ENCODE measurements at regions not wholly inside any gene's neighbourhood (a gene's known extent, or its start where the extent isn't known, plus 50 kb on each side); places are given as distances from the start of the nearest gene placed in this dataset.

DNA sequence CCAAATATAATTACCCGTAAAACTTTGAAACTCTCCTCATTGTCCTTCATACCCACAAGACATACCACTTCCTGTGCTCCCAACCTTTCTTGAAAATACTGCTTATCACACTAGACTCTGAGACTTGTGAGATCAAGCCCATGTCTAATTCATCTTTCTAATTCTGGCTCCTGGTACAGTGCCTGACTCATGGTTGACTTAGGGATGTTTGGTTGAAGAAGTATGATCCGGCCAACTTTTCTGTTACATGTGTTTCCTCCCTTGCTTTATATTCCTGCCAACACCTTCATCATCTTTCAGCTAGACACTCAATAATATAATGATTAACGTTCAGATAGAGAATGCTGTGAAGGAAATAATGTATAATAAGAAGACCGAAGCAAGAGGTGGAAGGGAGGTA, 58.2 kb downstream of the MEX3B start:
- H3K36me3 ChIP-seq (ENCODE audit: control insufficient read depth, insufficient read depth, low read length) = no peaks in the 10 kb centered on the region
- no peak for DNase-seq (ENCODE audit: low read depth, low spot score)
- no peaks in the 10 kb centered on the region for H3K27me3 ChIP-seq (ENCODE audit: control insufficient read depth, insufficient read depth, low read length)
- H3K27ac ChIP-seq (ENCODE audit: low read length) = no peak overlapping the region
- WGBS (ENCODE audit: insufficient coverage, insufficient read length) = 100% methylated on average over 1 of the region's 4 CpGs
- H3K4me3 ChIP-seq (ENCODE audit: low read length) = no peak overlapping the region
- no peaks in the 10 kb centered on the region for H3K4me1 ChIP-seq (ENCODE audit: control insufficient read depth, insufficient read depth, low read length)
- no peaks in the 10 kb centered on the region; the same call in 1 of the 2 replicates for H3K9me3 ChIP-seq (ENCODE audit: control insufficient read depth, insufficient read depth, low read length)

DNA sequence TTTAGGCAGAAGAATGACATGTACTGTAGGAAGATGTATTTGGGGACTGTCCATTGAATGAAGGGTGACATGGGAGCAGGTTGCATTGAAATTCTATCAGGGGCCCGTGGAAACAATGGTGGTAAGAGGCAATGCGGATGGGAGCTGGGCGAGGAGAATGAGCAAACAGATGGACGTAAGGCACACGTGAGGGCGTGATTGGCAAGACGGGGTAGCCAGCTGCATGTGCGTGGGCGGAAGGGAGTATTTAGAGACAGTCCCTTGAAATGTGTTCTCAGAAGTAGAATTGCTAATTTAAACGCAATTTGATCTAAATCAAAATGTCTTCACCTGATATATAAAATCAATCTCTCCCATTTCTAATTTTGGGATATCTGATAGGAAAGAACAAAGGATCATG, 62.3 kb downstream of the MEX3B start:
- H3K27ac ChIP-seq (ENCODE audit: low read length) = no peak overlapping the region
- no peak for DNase-seq (ENCODE audit: low read depth, low spot score)
- H3K9me3 ChIP-seq (ENCODE audit: control insufficient read depth, insufficient read depth, low read length) = no peaks in the 10 kb centered on the region; the same call in 1 of the 2 replicates
- no peaks in the 10 kb centered on the region; the same call in 1 of the 2 replicates for H3K36me3 ChIP-seq (ENCODE audit: control insufficient read depth, insufficient read depth, low read length)
- no peak overlapping the region for H3K4me3 ChIP-seq (ENCODE audit: low read length)
- WGBS (ENCODE audit: insufficient coverage, insufficient read length) = no CpG with 5 or more reads among the region's 10 CpGs
- no peaks in the 10 kb centered on the region for H3K27me3 ChIP-seq (ENCODE audit: control insufficient read depth, insufficient read depth, low read length)
- H3K4me1 ChIP-seq (ENCODE audit: control insufficient read depth, insufficient read depth, low read length) = no peaks in the 10 kb centered on the region

DNA sequence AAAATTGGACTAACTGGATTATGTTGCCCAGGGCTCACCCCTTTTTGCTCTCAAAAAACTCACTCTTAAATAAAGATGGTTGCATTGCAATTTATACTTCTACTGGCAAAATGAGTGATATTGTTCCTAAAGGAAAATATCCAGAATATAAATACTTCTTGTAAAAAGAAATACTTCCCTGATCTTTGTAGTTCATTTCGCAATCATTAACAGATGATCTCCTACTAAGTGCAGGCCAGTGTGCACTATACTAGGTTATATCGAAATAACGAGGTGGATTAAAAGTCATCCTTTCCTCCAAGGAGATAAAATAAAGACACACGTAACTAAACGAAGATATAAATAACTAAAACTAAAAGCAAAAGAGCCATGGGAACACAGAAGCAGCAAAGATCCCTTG, 63.0 kb downstream of the MEX3B start:
- Histone ChIP-seq H3K27ac (ENCODE audit: low read length) (no peak overlapping the region), H3K36me3 (ENCODE audit: control insufficient read depth, insufficient read depth, low read length) (no peaks in the 10 kb centered on the region; the same call in 1 of the 2 replicates), H3K27me3 (ENCODE audit: control insufficient read depth, insufficient read depth, low read length) (no peaks in the 10 kb centered on the region), H3K9me3 (ENCODE audit: control insufficient read depth, insufficient read depth, low read length) (no peaks in the 10 kb centered on the region; the same call in 1 of the 2 replicates), H3K4me1 (ENCODE audit: control insufficient read depth, insufficient read depth, low read length) (no peaks in the 10 kb centered on the region), H3K4me3 (ENCODE audit: low read length) (no peak overlapping the region)
- no CpG with 5 or more reads among the region's 5 CpGs for WGBS (ENCODE audit: insufficient coverage, insufficient read length)
- DNase-seq (ENCODE audit: low read depth, low spot score) = no peak

DNA sequence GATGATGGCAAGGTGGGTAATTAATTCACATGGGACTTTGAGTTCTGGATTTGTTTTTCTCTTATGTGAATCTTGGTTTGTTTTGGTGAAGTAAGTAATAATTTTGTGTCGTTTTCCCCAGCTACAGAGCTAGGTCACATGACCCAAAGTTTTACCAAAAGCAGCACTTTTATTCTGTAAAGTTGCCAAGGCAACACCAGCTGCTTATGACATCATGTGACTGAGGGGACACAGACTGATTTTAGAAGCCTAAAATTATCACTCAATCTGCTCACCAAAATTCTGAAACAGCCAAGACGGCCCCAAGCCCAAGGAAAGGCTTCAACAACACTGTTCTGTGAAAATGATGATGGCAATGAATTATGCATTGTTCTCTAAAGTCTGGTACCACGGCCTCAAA, 63.9 kb downstream of the MEX3B start:
- Histone ChIP-seq H3K4me1 (ENCODE audit: control insufficient read depth, insufficient read depth, low read length) (no peaks in the 10 kb centered on the region), H3K36me3 (ENCODE audit: control insufficient read depth, insufficient read depth, low read length) (no peaks in the 10 kb centered on the region; the same call in 1 of the 2 replicates), H3K9me3 (ENCODE audit: control insufficient read depth, insufficient read depth, low read length) (no peaks in the 10 kb centered on the region; the same call in 1 of the 2 replicates), H3K4me3 (ENCODE audit: low read length) (no peak overlapping the region), H3K27ac (ENCODE audit: low read length) (no peak overlapping the region), H3K27me3 (ENCODE audit: control insufficient read depth, insufficient read depth, low read length) (no peaks in the 10 kb centered on the region)
- DNase-seq (ENCODE audit: low read depth, low spot score) = no peak
- no CpG with 5 or more reads among the region's 3 CpGs for WGBS (ENCODE audit: insufficient coverage, insufficient read length)

DNA sequence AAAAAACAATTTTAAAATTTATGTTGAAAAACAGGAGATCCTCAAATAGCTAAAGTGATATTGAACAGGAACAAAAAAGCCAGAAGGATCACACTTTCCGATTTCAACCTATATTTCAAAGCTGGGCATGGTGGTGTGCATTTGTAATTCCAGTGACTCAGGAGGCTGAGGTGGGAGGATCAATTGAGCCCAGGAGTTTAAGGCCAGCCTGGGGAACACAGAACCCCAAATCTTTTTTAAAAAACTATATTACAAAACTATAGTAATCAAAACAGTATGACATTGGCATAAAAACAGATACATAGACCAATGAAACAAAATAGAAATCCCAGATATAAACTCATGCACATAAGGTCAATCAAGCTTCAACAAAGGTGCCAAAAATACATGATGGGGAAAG, 68.4 kb downstream of the MEX3B start:
- Histone ChIP-seq H3K9me3 (ENCODE audit: control insufficient read depth, insufficient read depth, low read length) (no peaks in the 10 kb centered on the region), H3K4me3 (ENCODE audit: low read length) (no peak overlapping the region), H3K27me3 (ENCODE audit: control insufficient read depth, insufficient read depth, low read length) (no peaks in the 10 kb centered on the region), H3K36me3 (ENCODE audit: control insufficient read depth, insufficient read depth, low read length) (no peaks in the 10 kb centered on the region; the same call in 1 of the 2 replicates), H3K4me1 (ENCODE audit: control insufficient read depth, insufficient read depth, low read length) (no peaks in the 10 kb centered on the region), H3K27ac (ENCODE audit: low read length) (no peak overlapping the region)
- DNase-seq (ENCODE audit: low read depth, low spot score) = no peak
- no CpG with 5 or more reads among the region's 1 CpG for whole genome bisulfite sequencing (ENCODE audit: insufficient coverage, insufficient read length)

DNA sequence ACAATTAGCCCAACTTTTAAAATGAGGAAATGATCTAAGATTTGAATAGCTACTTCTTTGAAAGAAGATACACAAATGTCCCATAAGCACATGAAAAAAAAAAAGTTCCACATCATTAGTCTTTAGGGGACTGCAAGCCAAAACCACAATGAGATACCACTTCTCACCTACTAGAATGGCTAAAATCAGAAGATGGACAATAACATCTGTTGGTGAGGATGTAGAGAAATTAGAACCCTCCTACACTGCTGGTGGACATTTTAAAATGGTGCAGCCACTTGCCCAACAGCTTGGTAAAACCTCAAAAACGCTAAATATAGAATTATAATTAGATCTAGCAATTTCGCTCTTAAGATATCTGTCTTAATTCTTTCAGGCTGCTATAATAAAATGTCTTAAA, 77.1 kb downstream of the MEX3B start:
- no peaks in the 10 kb centered on the region for H3K4me1 ChIP-seq (ENCODE audit: control insufficient read depth, insufficient read depth, low read length)
- H3K27me3 ChIP-seq (ENCODE audit: control insufficient read depth, insufficient read depth, low read length) = no peaks in the 10 kb centered on the region
- no peaks in the 10 kb centered on the region for H3K9me3 ChIP-seq (ENCODE audit: control insufficient read depth, insufficient read depth, low read length)
- DNase-seq (ENCODE audit: low read depth, low spot score) = no peak
- no CpG with 5 or more reads among the region's 2 CpGs for WGBS (ENCODE audit: insufficient coverage, insufficient read length)
- no peak overlapping the region for H3K4me3 ChIP-seq (ENCODE audit: low read length)
- H3K27ac ChIP-seq (ENCODE audit: low read length) = no peak overlapping the region
- no peaks in the 10 kb centered on the region for H3K36me3 ChIP-seq (ENCODE audit: control insufficient read depth, insufficient read depth, low read length)

DNA sequence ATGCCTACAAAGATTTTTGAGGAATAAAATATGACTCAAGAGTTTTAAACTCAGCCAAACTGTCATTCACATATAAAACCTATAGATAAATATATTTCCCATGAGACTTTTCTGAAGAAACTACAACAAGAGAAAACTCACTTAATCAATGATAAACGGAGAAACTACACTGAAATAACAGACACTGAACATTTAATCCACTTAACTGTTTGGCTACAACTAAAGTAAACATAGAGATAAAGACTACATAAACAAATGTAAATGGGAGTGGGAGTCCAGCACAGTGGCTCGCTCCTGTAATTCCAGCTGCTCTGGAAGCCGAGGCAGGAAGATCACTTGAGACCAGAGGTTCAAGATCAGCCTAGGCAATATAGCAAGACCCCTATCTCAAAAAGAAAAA, 79.2 kb downstream of the MEX3B start:
- WGBS (ENCODE audit: insufficient coverage, insufficient read length) = no CpG with 5 or more reads among the region's 3 CpGs

DNA sequence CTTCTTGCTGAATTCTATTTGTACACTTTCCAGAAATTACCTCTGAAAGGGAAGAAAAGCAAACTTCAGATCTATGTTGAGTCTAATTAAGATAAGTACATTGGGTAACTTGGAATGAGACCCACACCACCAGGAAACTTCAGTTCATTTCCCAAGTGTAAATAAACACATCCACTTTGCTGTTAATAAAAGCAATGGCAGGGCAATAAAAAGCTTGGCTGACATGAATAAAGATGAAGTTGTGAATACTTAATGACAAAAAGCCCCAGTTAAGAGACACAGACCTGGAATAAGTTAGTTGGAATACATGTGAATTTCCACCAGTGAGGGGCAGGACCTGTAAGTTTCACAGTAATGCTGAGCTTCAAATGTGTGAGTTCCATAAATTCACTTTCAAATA, 83.3 kb downstream of the MEX3B start:
- H3K27ac ChIP-seq (ENCODE audit: low read length) = no peak overlapping the region
- no peaks in the 10 kb centered on the region for H3K4me1 ChIP-seq (ENCODE audit: control insufficient read depth, insufficient read depth, low read length)
- no peaks in the 10 kb centered on the region for H3K9me3 ChIP-seq (ENCODE audit: control insufficient read depth, insufficient read depth, low read length)
- DNase-seq (ENCODE audit: low read depth, low spot score) = no peak
- no peaks in the 10 kb centered on the region for H3K27me3 ChIP-seq (ENCODE audit: control insufficient read depth, insufficient read depth, low read length)
- H3K4me3 ChIP-seq (ENCODE audit: low read length) = no peak overlapping the region
- H3K36me3 ChIP-seq (ENCODE audit: control insufficient read depth, insufficient read depth, low read length) = no peaks in the 10 kb centered on the region

More for the DNA sequence above, 79.2 kb downstream of the MEX3B start:
- H3K9me3 ChIP-seq (ENCODE audit: control insufficient read depth, insufficient read depth, low read length) = no peaks in the 10 kb centered on the region
- no peak overlapping the region for H3K4me3 ChIP-seq (ENCODE audit: low read length)
- H3K27ac ChIP-seq (ENCODE audit: low read length) = no peak overlapping the region
- H3K4me1 ChIP-seq (ENCODE audit: control insufficient read depth, insufficient read depth, low read length) = no peaks in the 10 kb centered on the region
- no peaks in the 10 kb centered on the region for H3K27me3 ChIP-seq (ENCODE audit: control insufficient read depth, insufficient read depth, low read length)
- DNase-seq (ENCODE audit: low read depth, low spot score) = no peak
- no peaks in the 10 kb centered on the region for H3K36me3 ChIP-seq (ENCODE audit: control insufficient read depth, insufficient read depth, low read length)

DNA sequence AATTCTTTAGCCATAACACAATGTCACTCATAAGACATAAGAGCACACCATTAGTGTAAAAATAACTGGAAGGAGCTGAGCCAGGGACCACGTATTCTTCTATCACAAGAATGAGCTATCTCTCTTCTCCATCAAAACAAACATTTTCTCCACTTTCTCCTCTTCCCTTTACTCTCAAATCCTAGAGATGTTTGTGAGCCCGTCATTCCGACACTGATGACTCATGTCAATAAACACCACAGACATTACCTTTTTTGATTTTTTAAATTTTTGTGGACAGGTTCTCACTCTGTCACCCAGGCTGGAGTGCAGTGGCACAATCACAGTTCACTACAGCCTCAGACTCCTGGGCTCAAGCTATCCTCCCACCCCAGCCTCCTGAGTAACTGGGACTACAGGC, 86.6 kb downstream of the MEX3B start:
- no CpG with 5 or more reads among the region's 3 CpGs for WGBS (ENCODE audit: insufficient coverage, insufficient read length)

DNA sequence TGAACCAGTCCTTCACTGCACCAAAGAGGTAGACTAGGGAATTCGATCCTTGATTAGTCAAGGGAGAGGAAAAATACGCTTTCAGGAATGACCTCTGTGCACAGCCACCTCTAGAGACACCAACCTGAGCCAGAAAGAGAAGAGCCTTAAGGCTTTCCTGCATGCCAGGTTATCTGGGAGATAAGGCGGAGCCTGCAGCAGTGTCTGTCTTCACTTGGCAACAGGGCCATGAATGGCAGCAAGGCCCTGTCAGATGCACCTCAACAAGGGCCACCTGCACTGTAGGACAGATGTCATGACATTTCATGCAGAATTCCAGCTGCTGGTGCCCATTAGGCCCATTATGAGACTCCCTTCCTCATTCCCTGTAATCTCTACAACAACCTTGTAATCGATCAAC, 88.1 kb downstream of the MEX3B start:
- H3K27ac ChIP-seq (ENCODE audit: low read length) = no peak overlapping the region
- H3K9me3 ChIP-seq (ENCODE audit: control insufficient read depth, insufficient read depth, low read length) = no peaks in the 10 kb centered on the region
- H3K36me3 ChIP-seq (ENCODE audit: control insufficient read depth, insufficient read depth, low read length) = no peaks in the 10 kb centered on the region
- WGBS (ENCODE audit: insufficient coverage, insufficient read length) = no CpG with 5 or more reads among the region's 4 CpGs
- no peaks in the 10 kb centered on the region for H3K4me1 ChIP-seq (ENCODE audit: control insufficient read depth, insufficient read depth, low read length)
- H3K27me3 ChIP-seq (ENCODE audit: control insufficient read depth, insufficient read depth, low read length) = no peaks in the 10 kb centered on the region
- no peak for DNase-seq (ENCODE audit: low read depth, low spot score)
- no peak overlapping the region for H3K4me3 ChIP-seq (ENCODE audit: low read length)

More for the DNA sequence above, 86.6 kb downstream of the MEX3B start:
- Histone ChIP-seq H3K27me3 (ENCODE audit: control insufficient read depth, insufficient read depth, low read length) (no peaks in the 10 kb centered on the region), H3K4me1 (ENCODE audit: control insufficient read depth, insufficient read depth, low read length) (no peaks in the 10 kb centered on the region), H3K9me3 (ENCODE audit: control insufficient read depth, insufficient read depth, low read length) (no peaks in the 10 kb centered on the region), H3K36me3 (ENCODE audit: control insufficient read depth, insufficient read depth, low read length) (no peaks in the 10 kb centered on the region), H3K4me3 (ENCODE audit: low read length) (no peak overlapping the region), H3K27ac (ENCODE audit: low read length) (no peak overlapping the region)
- no peak for DNase-seq (ENCODE audit: low read depth, low spot score)

DNA sequence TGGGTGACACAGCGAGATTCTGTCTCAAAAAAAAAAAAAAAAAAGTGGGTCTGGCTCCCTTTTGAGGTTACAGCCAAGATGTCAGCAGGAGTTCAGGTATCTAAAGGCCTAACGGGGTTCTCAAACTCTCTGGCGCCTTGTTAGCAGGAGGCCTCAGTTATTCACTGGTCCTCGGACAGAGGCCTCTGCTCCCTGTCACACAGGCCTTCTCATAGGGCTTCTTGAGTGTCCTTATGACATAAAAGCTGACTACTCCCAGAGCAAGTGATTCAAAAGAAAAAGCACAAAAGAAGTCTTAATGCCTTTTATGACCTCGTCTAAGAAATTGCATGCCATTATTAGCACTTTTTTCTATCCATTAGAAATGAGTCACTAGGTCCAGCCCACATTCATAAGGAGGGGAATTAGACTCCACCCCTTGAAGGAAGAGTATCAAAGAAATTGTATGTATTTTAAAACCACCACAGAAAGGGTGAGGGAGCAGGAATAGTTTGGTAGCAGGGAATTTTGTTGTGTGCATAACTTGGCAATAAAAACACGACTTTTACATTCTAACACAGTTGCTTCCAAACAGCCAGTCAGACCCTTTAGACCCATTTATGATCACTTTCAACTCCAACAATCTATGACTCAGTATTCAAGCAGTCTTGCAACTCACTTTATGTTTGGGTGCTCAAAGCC, 90.3 kb downstream of the MEX3B start:
- Histone ChIP-seq H3K27me3 (ENCODE audit: control insufficient read depth, insufficient read depth, low read length) (no peaks in the 10 kb centered on the region), H3K9me3 (ENCODE audit: control insufficient read depth, insufficient read depth, low read length) (no peaks in the 10 kb centered on the region), H3K36me3 (ENCODE audit: control insufficient read depth, insufficient read depth, low read length) (no peaks in the 10 kb centered on the region; the same call in 1 of the 2 replicates), H3K4me1 (ENCODE audit: control insufficient read depth, insufficient read depth, low read length) (no peaks in the 10 kb centered on the region; the same call in 1 of the 2 replicates), H3K4me3 (ENCODE audit: low read length) (no peak overlapping the region), H3K27ac (ENCODE audit: low read length) (no peak overlapping the region)
- no peak for DNase-seq (ENCODE audit: low read depth, low spot score)
- no CpG with 5 or more reads among the region's 6 CpGs for WGBS (ENCODE audit: insufficient coverage, insufficient read length)
